ENCODE measurements at regions not wholly inside any gene's neighbourhood (a gene's known extent, or its start where the extent isn't known, plus 50 kb on each side); places are given as distances from the start of the nearest gene placed in this dataset.

- TF ChIP-seq POLR2A (IDR thresholded peaks at IDR 0.05) (no peak), EP300 (IDR thresholded peaks at IDR 0.05) (no peak), POLR2AphosphoS5 (IDR thresholded peaks at IDR 0.05) (no peak), CTCF (IDR thresholded peaks at IDR 0.05) (no peak)
- Histone ChIP-seq H3K27ac (no peak overlapping the region), H3K36me3 (no peaks in the 10 kb centered on the region), H3K4me3 (no peak overlapping the region), H3K4me1 (peaks cover 25% of the 10 kb centered on the region), H3K27me3 (no peaks in the 10 kb centered on the region), H3K9me3 (no peaks in the 10 kb centered on the region)
- WGBS = 48% methylated on average over 2 of the region's 2 CpGs
- no peak for DNase-seq (ENCODE audit: low spot score in 2 of 2)
These were observed 96.5 kb upstream of the PIAS1 start for GRCh38 chr15:67957435-67958132.

GRCh38 chr15:67967871-67968431 is 86.2 kb upstream of the PIAS1 start:
- H3K4me1 ChIP-seq = peaks cover 12% of the 10 kb centered on the region
- WGBS = 8% methylated on average over 27 of the region's 30 CpGs
- H3K4me3 ChIP-seq = peak overlapping the region; percentile 44
- H3K27me3 ChIP-seq = no peaks in the 10 kb centered on the region
- H3K27ac ChIP-seq = no peak overlapping the region
- peak; percentile 72 to 84 for DNase-seq (ENCODE audit: low spot score in 2 of 2)
- TF ChIP-seq POLR2AphosphoS5 (IDR thresholded peaks at IDR 0.05) (no peak), EP300 (IDR thresholded peaks at IDR 0.05) (no peak), CTCF (IDR thresholded peaks at IDR 0.05) (no peak), POLR2A (IDR thresholded peaks at IDR 0.05) (no peak)
- H3K9me3 ChIP-seq = no peaks in the 10 kb centered on the region
- no peaks in the 10 kb centered on the region for H3K36me3 ChIP-seq

- TF ChIP-seq POLR2A (IDR thresholded peaks at IDR 0.05) (no peak), POLR2AphosphoS5 (IDR thresholded peaks at IDR 0.05) (no peak), CTCF (IDR thresholded peaks at IDR 0.05) (no peak), EP300 (IDR thresholded peaks at IDR 0.05) (no peak)
- Histone ChIP-seq H3K4me1 (peaks cover 12% of the 10 kb centered on the region), H3K9me3 (no peaks in the 10 kb centered on the region), H3K4me3 (peak overlapping the region; percentile 44), H3K36me3 (no peaks in the 10 kb centered on the region), H3K27me3 (no peaks in the 10 kb centered on the region), H3K27ac (no peak overlapping the region)
- no peak for DNase-seq (ENCODE audit: low spot score in 2 of 2)
- 52% methylated on average over 6 of the region's 6 CpGs for WGBS
These were observed 85.6 kb upstream of the PIAS1 start for GRCh38 chr15:67968564-67968963.

GRCh38 chr15:67968966-67969365 is 85.1 kb upstream of the PIAS1 start:
- 78% methylated on average over 3 of the region's 3 CpGs for WGBS
- TF ChIP-seq POLR2A (IDR thresholded peaks at IDR 0.05) = no peak
- no peak overlapping the region for H3K27ac ChIP-seq

GRCh38 chr15:67969892-67970291 is 84.2 kb upstream of the PIAS1 start:
- TF ChIP-seq POLR2AphosphoS5 (IDR thresholded peaks at IDR 0.05) (no peak), POLR2A (IDR thresholded peaks at IDR 0.05) (no peak), CTCF (IDR thresholded peaks at IDR 0.05) (no peak), EP300 (IDR thresholded peaks at IDR 0.05) (no peak)
- WGBS = 94% methylated on average over 3 of the region's 3 CpGs

More at GRCh38 chr15:67968966-67969365, 85.1 kb upstream of the PIAS1 start:
- Histone ChIP-seq H3K9me3 (no peaks in the 10 kb centered on the region), H3K4me1 (peaks cover 12% of the 10 kb centered on the region), H3K27me3 (no peaks in the 10 kb centered on the region), H3K36me3 (no peaks in the 10 kb centered on the region), H3K4me3 (no peak overlapping the region)
- DNase-seq (ENCODE audit: low spot score in 2 of 2) = no peak

More at GRCh38 chr15:67969892-67970291, 84.2 kb upstream of the PIAS1 start:
- Histone ChIP-seq H3K36me3 (no peaks in the 10 kb centered on the region), H3K27ac (no peak overlapping the region), H3K4me3 (no peak overlapping the region), H3K4me1 (peaks cover 12% of the 10 kb centered on the region), H3K27me3 (no peaks in the 10 kb centered on the region), H3K9me3 (no peaks in the 10 kb centered on the region)
- DNase-seq (ENCODE audit: low spot score in 2 of 2) = no peak
